Parathyroid adenoma (tissue), 2 donors: ENCODE measurements at regions not wholly inside any gene's neighbourhood (a gene's known extent, or its start where the extent isn't known, plus 50 kb on each side); places are given as distances from the start of the nearest gene placed in this dataset.

Experiments
- H2AFZ ChIP-seq: fragments of 300-600 bp; sonication (generic); one replicate; pipeline ENCODE4 v1.7.0; 2017; ENCODE audit warnings: antibody characterized with exemption, mild to moderate bottlenecking
- H3K27ac ChIP-seq: fragments of 300-600 bp; sonication (generic); one replicate; pipeline ENCODE4 v1.7.0; 2017
- H3K27me3 ChIP-seq: fragments of 300-600 bp; sonication (generic); one replicate; pipeline ENCODE4 v1.7.0; 2017; ENCODE audit warnings: low read length; ENCODE audit not compliant: control insufficient read depth, insufficient read depth
- H3K36me3 ChIP-seq: fragments of 300-600 bp; sonication (generic); one replicate; pipeline ENCODE4 v1.7.0; 2017; ENCODE audit warnings: low read length; ENCODE audit not compliant: control insufficient read depth, insufficient read depth
- H3K4me1 ChIP-seq: fragments of 300-600 bp; sonication (generic); one replicate; pipeline ENCODE4 v1.7.0; 2017; ENCODE audit warnings: control low read depth
- H3K4me2 ChIP-seq: fragments of 300-600 bp; sonication (generic); one replicate; pipeline ENCODE4 v1.7.0; 2017; ENCODE audit warnings: low read length
- H3K4me3 ChIP-seq: fragments of 300-600 bp; sonication (generic); one replicate; pipeline ENCODE4 v1.7.0; 2017; ENCODE audit warnings: low read depth, low read length
- H3K79me2 ChIP-seq: fragments of 300-600 bp; sonication (generic); one replicate; pipeline ENCODE4 v1.7.0; 2017; ENCODE audit warnings: control low read depth
- H3K9ac ChIP-seq: fragments of 300-600 bp; sonication (generic); one replicate; pipeline ENCODE4 v1.7.0; 2017; ENCODE audit warnings: mild to moderate bottlenecking
- H3K9me3 ChIP-seq: fragments of 300-600 bp; sonication (generic); one replicate; pipeline ENCODE4 v1.7.0; 2017; ENCODE audit warnings: low read length; ENCODE audit not compliant: control insufficient read depth
- TF ChIP-seq, protein P1 (sequence below): fragments of 300-600 bp; sonication (generic); IDR thresholded peaks from one replicate; pipeline ENCODE4 v1.7.0; 2017; ENCODE audit warnings: antibody characterized with exemption, mild to moderate bottlenecking
- donor health status: primary hyperparathyroidism.

DNA sequence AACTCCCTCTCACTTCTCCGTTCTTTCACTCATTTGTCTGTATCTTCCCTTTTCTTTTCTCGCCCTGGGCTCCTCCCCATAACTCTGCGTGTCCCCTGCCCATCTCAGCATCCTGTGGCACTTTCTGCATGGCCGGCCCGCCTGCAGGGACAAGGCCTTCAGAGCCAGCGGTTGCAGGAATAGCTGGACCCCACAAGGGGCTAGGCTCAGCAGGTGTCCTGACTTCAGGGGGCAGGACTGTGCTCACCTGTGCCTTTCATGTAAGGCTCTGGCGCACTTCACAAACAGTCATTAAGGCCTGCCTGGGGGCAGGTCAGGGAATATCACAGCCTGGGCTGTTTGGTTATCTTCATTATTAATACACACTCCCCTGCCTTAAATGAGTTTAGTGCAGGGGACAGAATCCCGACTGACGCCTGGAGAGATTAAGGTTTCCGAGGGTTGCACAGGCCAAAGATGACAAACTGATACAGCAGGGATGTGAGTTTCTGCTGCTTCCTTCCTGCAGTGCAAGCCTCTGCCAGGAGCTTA lies 768.8 kb upstream of the TBX3 start:
- no peak overlapping the region for H3K27ac ChIP-seq
- H3K27me3 ChIP-seq = no peaks in the 10 kb centered on the region
- H3K4me1 ChIP-seq = no peaks in the 10 kb centered on the region
- H2AFZ ChIP-seq = peak overlapping the region; percentile 2
- H3K4me2 ChIP-seq = no peak overlapping the region
- no peaks in the 10 kb centered on the region for H3K9me3 ChIP-seq
- no peaks in the 10 kb centered on the region for H3K79me2 ChIP-seq
- H3K36me3 ChIP-seq = no peaks in the 10 kb centered on the region
- TF ChIP-seq, protein P1, sequence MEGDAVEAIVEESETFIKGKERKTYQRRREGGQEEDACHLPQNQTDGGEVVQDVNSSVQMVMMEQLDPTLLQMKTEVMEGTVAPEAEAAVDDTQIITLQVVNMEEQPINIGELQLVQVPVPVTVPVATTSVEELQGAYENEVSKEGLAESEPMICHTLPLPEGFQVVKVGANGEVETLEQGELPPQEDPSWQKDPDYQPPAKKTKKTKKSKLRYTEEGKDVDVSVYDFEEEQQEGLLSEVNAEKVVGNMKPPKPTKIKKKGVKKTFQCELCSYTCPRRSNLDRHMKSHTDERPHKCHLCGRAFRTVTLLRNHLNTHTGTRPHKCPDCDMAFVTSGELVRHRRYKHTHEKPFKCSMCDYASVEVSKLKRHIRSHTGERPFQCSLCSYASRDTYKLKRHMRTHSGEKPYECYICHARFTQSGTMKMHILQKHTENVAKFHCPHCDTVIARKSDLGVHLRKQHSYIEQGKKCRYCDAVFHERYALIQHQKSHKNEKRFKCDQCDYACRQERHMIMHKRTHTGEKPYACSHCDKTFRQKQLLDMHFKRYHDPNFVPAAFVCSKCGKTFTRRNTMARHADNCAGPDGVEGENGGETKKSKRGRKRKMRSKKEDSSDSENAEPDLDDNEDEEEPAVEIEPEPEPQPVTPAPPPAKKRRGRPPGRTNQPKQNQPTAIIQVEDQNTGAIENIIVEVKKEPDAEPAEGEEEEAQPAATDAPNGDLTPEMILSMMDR = no peak
- no peak overlapping the region for H3K9ac ChIP-seq
- no peak overlapping the region for H3K4me3 ChIP-seq

DNA sequence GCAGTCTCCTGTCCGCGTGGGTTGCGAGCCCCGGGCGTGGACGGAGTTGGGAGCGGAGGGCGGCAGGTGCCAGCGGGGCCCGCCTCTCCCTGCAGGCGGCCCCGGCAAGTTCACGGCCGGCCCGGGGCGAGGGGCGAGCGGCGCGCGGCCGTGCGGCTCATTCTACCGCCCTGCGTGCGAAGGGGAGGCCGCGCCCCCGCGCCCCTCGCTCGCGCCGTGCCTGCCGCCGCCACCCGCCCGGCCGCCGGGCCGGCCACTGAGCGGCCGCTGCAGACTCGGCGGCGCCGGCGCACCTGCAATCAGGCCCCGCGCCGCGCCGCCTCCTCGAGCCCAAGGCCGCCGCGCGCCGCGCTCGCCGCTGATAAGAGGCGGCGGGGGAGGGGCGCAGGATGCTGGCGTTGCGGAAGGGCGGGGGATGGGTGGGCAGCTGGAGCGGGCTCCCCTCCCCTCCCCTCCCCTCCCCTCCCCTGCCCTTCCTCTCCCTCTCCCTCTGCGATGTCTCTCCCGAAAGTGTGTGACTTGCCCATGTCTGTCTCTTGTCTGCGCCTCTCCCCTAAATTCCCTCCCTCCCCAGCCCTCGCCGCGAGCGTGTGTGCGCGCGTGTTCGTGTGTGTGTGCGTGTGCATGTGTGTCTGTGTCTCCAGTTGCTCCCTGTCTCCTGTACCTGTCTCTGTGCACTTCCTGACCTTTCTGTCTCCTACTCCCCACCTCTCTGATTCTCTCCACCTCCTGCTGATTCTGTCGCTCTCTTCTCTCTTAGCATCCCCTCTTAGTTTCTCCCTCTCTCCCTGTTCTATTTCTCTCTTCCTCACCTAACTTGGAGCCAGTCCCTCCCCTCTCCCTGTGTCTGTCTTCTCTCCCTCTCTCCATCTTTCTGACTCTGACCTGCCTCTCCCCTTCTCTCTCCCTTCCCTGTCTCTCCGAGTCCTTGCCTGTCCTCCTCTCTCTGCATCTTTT lies 768.1 kb upstream of the TBX3 start:
- no peaks in the 10 kb centered on the region for H3K9me3 ChIP-seq
- no peaks in the 10 kb centered on the region for H3K4me1 ChIP-seq
- no peaks in the 10 kb centered on the region for H3K79me2 ChIP-seq
- H3K36me3 ChIP-seq = no peaks in the 10 kb centered on the region
- peak overlapping the region; percentile 50 for H2AFZ ChIP-seq
- no peaks in the 10 kb centered on the region for H3K27me3 ChIP-seq
- peak overlapping the region; percentile 61 for H3K4me2 ChIP-seq
- H3K9ac ChIP-seq = no peak overlapping the region
- TF ChIP-seq, protein P1 = no peak
- peak overlapping the region; percentile 5 for H3K4me3 ChIP-seq
- no peak overlapping the region for H3K27ac ChIP-seq

DNA sequence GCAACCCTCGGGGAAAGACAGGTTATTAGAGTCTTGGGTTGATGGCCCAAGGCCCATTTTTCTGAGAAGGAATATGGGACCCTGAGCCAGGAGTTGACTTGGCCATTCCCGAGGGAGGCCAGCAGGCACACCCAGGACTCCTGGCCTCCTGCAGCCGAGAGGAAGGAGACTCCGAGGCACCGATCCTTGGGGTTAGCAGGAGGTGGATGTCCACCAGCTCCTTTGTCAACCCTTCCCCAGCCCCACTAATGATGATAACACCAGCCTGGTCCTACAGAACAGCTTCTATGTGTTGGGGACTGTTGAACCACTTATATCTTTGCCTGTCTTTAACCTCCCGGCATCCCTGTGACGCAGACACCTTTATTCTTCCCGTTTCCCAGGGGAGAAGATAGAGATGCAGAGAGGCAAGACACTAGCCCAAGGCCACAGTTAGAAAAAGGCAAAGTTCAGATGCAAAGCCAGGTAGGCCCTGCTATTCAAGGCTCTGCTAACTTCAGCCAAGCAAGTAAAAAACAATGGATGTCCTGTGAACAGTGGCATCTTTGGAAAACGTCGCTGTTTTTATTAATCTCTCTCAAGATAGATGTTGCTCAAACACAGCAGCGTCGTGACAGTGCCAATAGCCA lies 767.3 kb upstream of the TBX3 start:
- Histone ChIP-seq H3K9me3 (no peaks in the 10 kb centered on the region), H3K27me3 (no peaks in the 10 kb centered on the region), H3K9ac (no peak overlapping the region), H3K4me3 (no peak overlapping the region), H3K27ac (no peak overlapping the region), H3K79me2 (no peaks in the 10 kb centered on the region), H3K36me3 (no peaks in the 10 kb centered on the region), H3K4me1 (no peaks in the 10 kb centered on the region), H2AFZ (peak overlapping the region; percentile 50), H3K4me2 (peak overlapping the region; percentile 61)
- TF ChIP-seq, protein P1 = no peak

DNA sequence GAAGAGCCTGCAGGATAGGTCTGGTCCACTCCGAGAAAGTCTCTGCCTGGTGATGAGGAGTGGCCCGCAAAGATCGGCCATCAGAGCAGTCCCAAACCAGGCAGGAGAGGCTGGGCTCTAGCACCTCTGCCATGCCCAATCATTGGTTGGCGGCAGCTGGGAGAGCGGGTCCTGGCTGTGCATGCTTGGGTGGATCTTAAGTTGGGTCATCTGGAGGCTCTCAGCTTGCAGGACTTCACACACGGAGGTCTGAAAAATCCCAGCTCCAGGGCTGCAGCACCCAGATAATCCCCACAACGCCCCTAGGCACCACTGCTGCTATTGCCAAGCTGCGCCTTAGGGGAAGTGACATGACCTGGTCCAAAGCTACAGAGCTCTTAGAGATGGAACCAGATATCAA lies 766.7 kb upstream of the TBX3 start:
- H3K4me2 ChIP-seq = no peak overlapping the region
- H3K4me3 ChIP-seq = no peak overlapping the region
- no peaks in the 10 kb centered on the region for H3K9me3 ChIP-seq
- no peak overlapping the region for H2AFZ ChIP-seq
- no peak overlapping the region for H3K27ac ChIP-seq
- H3K27me3 ChIP-seq = no peaks in the 10 kb centered on the region
- H3K36me3 ChIP-seq = no peaks in the 10 kb centered on the region
- H3K9ac ChIP-seq = no peak overlapping the region
- no peaks in the 10 kb centered on the region for H3K4me1 ChIP-seq
- no peaks in the 10 kb centered on the region for H3K79me2 ChIP-seq
- TF ChIP-seq, protein P1 = no peak
